ENCODE measurements at regions not wholly inside any gene's neighbourhood (a gene's known extent, or its start where the extent isn't known, plus 50 kb on each side); places are given as distances from the start of the nearest gene placed in this dataset.
"Not testable (repeated sequence)": the region's sequence is repeated elsewhere in the genome, so short reads cannot be mapped to it uniquely, and the experiment has no call there.

DNA sequence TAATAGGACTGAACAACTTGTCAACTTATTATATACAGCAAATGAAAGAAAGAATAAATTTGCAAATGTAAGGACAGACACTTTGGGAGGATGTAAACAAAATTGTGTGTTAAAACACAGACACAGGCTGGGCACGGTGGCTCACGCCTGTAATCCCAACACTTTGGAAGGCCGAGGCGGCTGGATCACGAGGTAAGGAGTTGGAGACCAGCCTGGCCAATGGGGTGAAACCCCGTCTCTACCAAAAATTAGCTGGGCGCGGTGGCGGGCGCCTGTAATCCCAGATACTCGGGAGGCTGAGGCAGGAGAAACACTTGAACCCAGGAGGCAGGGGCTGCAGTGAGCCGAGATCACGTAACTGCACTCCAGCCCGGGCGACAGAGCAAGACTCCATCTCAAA lies 71.4 kb upstream of the IL15 start:
- TF ChIP-seq, protein P1, sequence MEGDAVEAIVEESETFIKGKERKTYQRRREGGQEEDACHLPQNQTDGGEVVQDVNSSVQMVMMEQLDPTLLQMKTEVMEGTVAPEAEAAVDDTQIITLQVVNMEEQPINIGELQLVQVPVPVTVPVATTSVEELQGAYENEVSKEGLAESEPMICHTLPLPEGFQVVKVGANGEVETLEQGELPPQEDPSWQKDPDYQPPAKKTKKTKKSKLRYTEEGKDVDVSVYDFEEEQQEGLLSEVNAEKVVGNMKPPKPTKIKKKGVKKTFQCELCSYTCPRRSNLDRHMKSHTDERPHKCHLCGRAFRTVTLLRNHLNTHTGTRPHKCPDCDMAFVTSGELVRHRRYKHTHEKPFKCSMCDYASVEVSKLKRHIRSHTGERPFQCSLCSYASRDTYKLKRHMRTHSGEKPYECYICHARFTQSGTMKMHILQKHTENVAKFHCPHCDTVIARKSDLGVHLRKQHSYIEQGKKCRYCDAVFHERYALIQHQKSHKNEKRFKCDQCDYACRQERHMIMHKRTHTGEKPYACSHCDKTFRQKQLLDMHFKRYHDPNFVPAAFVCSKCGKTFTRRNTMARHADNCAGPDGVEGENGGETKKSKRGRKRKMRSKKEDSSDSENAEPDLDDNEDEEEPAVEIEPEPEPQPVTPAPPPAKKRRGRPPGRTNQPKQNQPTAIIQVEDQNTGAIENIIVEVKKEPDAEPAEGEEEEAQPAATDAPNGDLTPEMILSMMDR (IDR thresholded peaks at IDR 0.05), result not testable (repeated sequence)
- not testable (repeated sequence) for TF ChIP-seq POLR2A (IDR thresholded peaks at IDR 0.05)

Measured in body of pancreas (tissue), 4 donors.